ENCODE measurements at regions not wholly inside any gene's neighbourhood (a gene's known extent, or its start where the extent isn't known, plus 50 kb on each side); places are given as distances from the start of the nearest gene placed in this dataset.
"Not testable (repeated sequence)": the region's sequence is repeated elsewhere in the genome, so short reads cannot be mapped to it uniquely, and the experiment has no call there.

- Mint-ChIP-seq H3K4me1 (peaks cover 6% of the 10 kb centered on the region), H3K36me3 (ENCODE audit: low read depth) (no peaks in the 10 kb centered on the region), H3K4me3 (no peak overlapping the region), H3K27ac (ENCODE audit: unreplicated experiment) (peak overlapping the region; percentile 53), H3K9me3 (no peaks in the 10 kb centered on the region), H3K27me3 (ENCODE audit: low read depth) (no peaks in the 10 kb centered on the region)
- TF ChIP-seq, protein P1, sequence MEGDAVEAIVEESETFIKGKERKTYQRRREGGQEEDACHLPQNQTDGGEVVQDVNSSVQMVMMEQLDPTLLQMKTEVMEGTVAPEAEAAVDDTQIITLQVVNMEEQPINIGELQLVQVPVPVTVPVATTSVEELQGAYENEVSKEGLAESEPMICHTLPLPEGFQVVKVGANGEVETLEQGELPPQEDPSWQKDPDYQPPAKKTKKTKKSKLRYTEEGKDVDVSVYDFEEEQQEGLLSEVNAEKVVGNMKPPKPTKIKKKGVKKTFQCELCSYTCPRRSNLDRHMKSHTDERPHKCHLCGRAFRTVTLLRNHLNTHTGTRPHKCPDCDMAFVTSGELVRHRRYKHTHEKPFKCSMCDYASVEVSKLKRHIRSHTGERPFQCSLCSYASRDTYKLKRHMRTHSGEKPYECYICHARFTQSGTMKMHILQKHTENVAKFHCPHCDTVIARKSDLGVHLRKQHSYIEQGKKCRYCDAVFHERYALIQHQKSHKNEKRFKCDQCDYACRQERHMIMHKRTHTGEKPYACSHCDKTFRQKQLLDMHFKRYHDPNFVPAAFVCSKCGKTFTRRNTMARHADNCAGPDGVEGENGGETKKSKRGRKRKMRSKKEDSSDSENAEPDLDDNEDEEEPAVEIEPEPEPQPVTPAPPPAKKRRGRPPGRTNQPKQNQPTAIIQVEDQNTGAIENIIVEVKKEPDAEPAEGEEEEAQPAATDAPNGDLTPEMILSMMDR (conservative IDR thresholded peaks at IDR 0.05) = no peak
- no peak for DNase-seq (ENCODE audit: low read depth, low spot score)
Observed at GRCh38 chr22:17284888-17285287, 65.7 kb upstream of the ADA2 start.

DNA sequence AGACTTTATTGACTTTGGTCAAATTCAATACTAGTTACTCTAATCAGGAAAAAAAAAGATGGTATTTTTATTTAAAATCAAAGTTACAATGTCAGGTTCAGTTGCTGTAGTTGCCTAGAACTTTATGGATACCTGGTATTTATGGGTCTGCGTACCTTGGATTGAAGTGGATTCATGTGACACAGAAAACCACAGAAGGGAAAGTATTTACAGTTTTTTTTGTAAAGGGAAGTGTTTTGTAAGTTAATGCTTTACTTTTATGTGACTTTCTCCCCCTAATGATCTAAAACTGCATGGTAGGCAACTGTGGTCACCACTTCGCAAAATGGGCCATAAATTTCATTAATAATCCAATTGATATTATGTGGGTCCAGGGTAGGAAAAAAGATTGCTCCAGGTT lies 65.2 kb upstream of the ADA2 start:
- Mint-ChIP-seq H3K4me3 (no peak overlapping the region), H3K4me1 (peaks cover 6% of the 10 kb centered on the region), H3K27ac (ENCODE audit: unreplicated experiment) (no peak overlapping the region), H3K27me3 (ENCODE audit: low read depth) (no peaks in the 10 kb centered on the region), H3K9me3 (no peaks in the 10 kb centered on the region), H3K36me3 (ENCODE audit: low read depth) (no peaks in the 10 kb centered on the region)
- TF ChIP-seq, protein P1 (conservative IDR thresholded peaks at IDR 0.05) = no peak
- DNase-seq (ENCODE audit: low read depth, low spot score) = no peak

DNA sequence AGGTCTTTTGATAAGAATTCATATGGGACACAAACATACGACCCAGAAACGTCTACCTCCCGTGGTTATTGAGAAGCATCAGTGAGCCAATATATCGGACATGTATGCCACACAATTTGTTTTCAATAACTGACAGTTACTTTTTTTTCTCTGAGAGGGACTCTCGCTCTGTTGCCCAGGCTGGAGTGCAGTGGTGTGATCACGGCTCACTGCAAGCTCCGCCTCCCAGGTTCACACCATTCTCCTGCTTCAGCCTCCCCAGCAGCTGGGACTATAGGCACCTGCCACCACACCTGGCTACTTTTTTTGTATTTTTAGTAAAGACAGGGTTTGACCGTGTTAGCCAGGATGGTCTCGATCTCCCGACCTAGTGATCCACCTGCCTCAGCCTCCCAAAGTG lies 64.6 kb upstream of the ADA2 start:
- H3K9me3 Mint-ChIP-seq; H3K36me3 Mint-ChIP-seq (ENCODE audit: low read depth); H3K27me3 Mint-ChIP-seq (ENCODE audit: low read depth); H3K27ac Mint-ChIP-seq (ENCODE audit: unreplicated experiment); H3K4me3 Mint-ChIP-seq; DNase-seq (ENCODE audit: low read depth, low spot score): not testable (repeated sequence)
- peaks cover 11% of the 10 kb centered on the region for H3K4me1 Mint-ChIP-seq

- TF ChIP-seq, protein P1 (conservative IDR thresholded peaks at IDR 0.05) = no peak
- no peak for DNase-seq (ENCODE audit: low read depth, low spot score)
- H3K4me3 Mint-ChIP-seq = no peak overlapping the region
- H3K36me3 Mint-ChIP-seq (ENCODE audit: low read depth) = no peaks in the 10 kb centered on the region
- H3K9me3 Mint-ChIP-seq = no peaks in the 10 kb centered on the region
- H3K27ac Mint-ChIP-seq (ENCODE audit: unreplicated experiment) = no peak overlapping the region
- H3K27me3 Mint-ChIP-seq (ENCODE audit: low read depth) = no peaks in the 10 kb centered on the region
- peaks cover 8% of the 10 kb centered on the region for H3K4me1 Mint-ChIP-seq
Observed at GRCh38 chr22:17283423-17283822, 64.2 kb upstream of the ADA2 start.

DNA sequence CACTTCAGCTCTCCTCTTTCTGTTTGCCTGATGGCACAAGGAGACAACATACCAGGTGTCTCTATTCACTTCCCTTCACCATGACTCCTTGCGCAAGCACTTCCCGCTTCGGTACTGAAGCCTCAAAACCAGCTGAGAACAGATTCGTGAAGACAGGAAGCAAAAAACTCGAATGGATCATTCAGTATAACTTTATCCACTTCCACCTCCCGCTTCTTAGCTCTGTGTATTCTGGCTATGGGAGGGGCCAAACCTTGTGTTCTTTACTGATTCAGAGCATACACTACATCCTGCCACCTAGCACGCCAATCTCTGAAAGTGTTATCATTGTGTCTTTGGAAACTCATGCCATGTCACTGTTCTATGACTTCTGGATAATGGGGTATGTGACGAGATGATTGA lies 62.2 kb upstream of the ADA2 start:
- TF ChIP-seq, protein P1 (conservative IDR thresholded peaks at IDR 0.05) = no peak
- H3K9me3 Mint-ChIP-seq = no peaks in the 10 kb centered on the region
- DNase-seq (ENCODE audit: low read depth, low spot score) = no peak
- no peaks in the 10 kb centered on the region for H3K27me3 Mint-ChIP-seq (ENCODE audit: low read depth)
- H3K27ac Mint-ChIP-seq (ENCODE audit: unreplicated experiment) = no peak overlapping the region
- peaks cover 9% of the 10 kb centered on the region for H3K4me1 Mint-ChIP-seq
- H3K4me3 Mint-ChIP-seq = no peak overlapping the region
- no peaks in the 10 kb centered on the region for H3K36me3 Mint-ChIP-seq (ENCODE audit: low read depth)

DNA sequence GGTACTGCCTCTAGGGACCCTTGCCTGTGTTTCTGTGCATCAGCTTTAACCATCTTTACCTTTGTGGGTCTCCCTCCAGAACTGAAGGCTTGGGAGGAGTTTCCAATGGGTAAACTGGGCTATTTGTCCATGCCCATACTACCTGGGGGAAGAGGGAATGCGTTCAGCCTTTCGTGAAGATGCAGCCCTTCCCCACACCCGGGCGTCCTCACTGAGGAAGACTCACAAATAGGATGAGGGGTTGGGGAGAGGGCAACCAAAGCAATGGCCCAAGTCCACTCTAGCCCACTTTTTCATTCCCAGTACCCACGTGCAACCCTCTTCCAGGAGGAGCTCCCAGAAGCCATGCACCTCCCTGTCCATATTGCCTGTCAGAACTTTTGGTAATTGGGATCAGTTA lies 61.8 kb upstream of the ADA2 start:
- H3K27ac Mint-ChIP-seq (ENCODE audit: unreplicated experiment) = no peak overlapping the region
- H3K4me1 Mint-ChIP-seq = peaks cover 9% of the 10 kb centered on the region
- no peak overlapping the region for H3K4me3 Mint-ChIP-seq
- H3K36me3 Mint-ChIP-seq (ENCODE audit: low read depth) = no peaks in the 10 kb centered on the region
- TF ChIP-seq, protein P1 (conservative IDR thresholded peaks at IDR 0.05) = no peak
- no peaks in the 10 kb centered on the region for H3K9me3 Mint-ChIP-seq
- H3K27me3 Mint-ChIP-seq (ENCODE audit: low read depth) = no peaks in the 10 kb centered on the region
- no peak for DNase-seq (ENCODE audit: low read depth, low spot score)

All from neural crest cell (in vitro differentiated cells).